RKO (cell line): ENCODE measurements at regions not wholly inside any gene's neighbourhood (a gene's known extent, or its start where the extent isn't known, plus 50 kb on each side); places are given as distances from the start of the nearest gene placed in this dataset.

ENCODE experiments used
- DNase-seq: peaks from one replicate; pipeline ENCODE4 v3.0.0-alpha.2; 2016; ENCODE audit warnings: low spot score

GRCh38 chr18:51726614-51727013 lies 529.1 kb upstream of the MEX3C start:
- no peak for DNase-seq

GRCh38 chr18:51727780-51728179 lies 530.3 kb upstream of the MEX3C start:
- no peak for DNase-seq

DNA sequence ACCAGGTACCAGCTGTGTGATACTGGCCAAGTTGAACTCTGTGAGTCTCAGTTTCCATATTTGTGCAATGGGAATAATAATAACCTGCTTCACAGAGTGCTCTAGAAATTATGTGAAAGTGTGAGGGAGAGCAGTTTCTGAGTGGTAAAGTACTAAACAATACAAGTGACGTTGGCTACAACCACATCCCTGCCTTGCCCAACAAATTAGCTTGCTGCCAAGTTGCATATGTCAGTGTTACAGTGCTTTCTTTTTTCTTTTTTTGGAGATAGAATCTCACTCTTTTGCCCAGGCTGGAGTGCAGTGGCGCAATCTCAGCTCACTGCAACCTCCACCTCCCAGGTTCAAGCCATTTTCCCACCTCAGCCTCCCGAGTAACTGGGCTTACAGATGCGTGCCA lies 533.6 kb upstream of the MEX3C start:
- no peak for DNase-seq

DNA sequence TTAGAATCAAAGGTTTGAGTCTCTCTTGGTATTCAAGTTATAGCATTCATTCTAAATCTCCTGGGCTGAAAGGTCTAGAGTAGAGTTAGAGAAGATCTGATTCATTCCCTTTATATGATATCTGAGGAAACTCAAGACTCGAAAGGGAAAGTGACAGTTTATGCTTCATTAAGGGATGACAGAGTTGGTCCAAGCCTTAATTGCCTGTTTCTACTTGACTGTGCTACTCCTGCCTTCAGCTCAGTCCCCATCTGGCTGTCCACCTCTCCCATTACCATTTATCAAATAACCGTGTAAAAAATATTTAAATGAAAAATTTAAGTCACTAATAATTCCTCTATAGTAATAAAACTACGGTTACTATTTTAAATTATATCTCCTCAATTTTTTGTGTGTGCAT lies 537.1 kb upstream of the MEX3C start:
- no peak for DNase-seq

DNA sequence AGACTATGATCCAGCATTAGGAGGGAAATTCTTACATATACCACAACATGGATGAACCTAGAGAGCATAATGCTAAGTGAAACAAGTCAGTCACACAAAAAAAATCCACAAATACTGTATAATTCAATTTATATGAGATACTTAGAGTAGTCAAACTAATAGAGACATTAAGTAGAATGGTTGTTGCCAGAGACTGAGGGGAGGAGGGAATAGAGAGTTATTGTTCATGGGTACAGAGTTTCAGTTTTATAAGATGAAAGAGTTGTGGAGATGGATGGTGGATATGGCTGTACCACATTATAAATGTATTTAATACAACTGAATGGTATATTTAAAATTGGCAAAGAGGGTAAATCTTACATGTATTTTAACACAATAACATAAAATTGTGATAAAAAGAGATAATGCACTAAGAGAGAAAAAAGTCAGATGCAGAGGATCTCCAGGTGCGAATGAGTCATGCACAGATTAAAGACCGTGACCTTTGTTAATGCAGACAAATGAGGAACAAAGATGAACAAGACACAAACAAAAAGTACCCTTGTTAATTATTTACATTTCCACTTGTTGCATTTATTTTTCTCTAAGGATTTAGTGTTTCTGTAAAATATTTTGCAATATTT lies 541.7 kb upstream of the MEX3C start:
- no peak for DNase-seq

DNA sequence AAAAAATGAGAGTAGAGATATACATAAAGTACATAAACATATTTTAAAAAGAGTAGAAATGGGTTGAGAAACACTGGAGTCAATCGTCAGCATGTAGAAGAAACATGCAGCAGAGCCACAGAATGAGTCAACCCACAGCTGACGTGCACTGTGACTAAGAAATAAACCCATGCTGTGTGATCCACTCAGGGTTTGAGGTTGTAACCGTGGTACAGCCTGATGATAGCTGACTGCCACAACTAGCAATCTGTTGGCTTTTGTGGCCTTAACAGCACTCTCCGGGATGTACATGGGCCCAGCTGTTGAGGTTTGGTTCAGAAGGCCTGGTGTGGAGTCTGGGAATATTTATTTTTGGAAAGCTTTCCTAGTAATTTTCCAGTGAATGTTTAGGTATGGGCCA lies 554.4 kb upstream of the MEX3C start:
- DNase-seq: peak; percentile 38

- no peak for DNase-seq
Observed at GRCh38 chr18:51753365-51754057, 556.0 kb upstream of the MEX3C start.

DNA sequence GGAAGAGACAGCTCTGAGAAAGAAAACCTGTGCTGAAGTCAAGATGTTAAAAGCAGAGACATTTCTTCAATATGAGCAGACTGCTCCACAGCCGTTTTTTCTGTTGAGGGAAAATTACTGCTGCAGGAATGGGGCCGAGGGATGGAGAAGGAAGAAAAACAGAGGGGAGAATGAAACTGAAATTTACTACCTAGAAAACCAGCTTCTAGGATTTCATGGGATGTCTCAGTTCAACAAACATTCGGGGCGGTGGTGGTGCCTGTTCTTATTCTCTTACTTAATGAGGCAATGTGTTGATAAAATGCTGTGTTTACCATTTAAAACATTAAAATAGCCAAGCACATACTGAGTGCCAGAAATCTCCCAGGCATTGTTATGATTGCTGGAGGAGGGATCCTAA lies 557.1 kb upstream of the MEX3C start:
- no peak for DNase-seq

DNA sequence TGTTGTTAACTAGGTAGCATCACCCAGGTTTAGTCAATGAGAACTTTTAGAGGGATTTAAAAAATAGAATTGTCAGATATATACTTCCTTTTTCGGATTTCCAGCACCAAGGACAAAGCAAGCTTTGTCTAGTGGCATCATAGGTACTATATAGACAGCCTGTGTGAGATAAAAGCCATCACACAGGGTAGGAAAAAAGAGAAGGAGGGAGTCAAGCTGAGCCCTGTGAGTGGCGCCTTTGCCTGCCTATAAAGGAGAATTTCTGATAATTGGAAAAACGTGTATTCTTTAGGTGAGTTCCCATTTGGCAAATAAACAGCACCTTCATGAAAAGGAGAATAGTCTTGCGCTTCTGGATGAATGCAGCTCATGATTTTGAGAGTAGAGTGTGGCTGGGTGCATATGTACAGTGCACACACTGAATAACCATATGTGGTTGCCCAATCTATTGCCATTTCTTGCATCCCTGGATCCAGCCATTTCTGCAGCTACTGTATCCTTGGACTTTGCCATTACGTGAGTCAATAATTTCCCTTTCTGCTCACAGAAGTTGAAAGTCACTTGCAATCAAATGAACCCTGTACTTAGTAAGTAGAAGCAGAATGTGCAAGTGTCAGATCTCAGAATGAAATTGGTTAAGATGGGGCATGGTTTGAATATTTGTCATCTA lies 559.9 kb upstream of the MEX3C start:
- DNase-seq: no peak

DNA sequence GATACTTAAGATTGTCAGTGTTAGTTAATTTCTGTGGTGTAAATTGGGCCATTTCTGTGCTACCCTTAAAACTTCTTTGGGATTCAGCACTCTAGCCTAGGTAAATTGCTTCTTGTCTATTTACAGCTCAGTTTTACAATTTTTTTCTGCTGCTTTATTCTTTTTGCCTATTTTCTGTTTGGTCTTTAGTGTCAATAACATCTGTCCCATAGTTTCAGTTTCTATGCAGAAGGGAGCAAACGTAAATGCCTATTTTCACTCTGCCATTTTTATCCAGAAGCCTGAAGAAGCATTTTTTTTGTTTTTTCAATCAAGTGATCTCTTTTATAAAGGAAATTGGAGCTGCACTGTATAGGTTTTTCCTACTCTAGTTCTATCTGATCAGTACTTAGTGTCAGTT lies 564.9 kb upstream of the MEX3C start:
- no peak for DNase-seq

DNA sequence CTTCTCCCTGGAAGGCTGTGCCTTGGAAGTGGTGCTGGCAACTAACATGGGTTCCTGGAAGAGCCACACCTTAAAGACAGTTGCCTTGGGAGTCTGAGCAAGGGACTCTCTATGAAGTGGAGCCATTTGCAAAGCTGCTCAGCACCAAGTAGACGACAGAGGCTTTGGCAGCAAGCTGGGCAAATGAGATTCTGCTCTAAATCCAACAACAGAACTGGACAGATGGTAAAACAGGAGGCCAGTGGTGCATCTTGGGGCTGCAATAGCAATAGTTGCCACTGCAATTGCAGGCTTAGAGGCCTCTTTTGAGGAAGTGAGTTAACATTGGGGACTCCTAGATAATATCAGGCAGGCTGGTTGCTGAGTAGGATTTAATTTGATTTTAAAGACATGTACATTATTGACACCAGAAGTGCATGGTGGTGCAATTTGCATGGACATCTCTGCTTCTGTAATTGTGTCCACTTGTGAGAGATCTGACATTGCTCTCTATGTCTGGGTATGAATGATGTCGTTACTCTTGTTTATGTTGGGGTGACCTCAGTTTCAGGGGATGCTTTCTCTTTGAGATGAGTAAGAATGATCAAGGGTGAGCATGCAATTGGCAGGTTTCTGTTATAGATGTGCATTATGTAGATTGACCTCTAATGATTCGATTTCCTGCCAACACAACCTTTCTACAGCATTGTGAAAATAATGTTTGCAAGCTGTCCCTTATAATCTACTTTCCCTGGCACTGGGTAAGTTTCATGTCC lies 568.3 kb upstream of the MEX3C start:
- DNase-seq: no peak

GRCh38 chr18:51767293-51767692 lies 569.8 kb upstream of the MEX3C start:
- no peak for DNase-seq

DNA sequence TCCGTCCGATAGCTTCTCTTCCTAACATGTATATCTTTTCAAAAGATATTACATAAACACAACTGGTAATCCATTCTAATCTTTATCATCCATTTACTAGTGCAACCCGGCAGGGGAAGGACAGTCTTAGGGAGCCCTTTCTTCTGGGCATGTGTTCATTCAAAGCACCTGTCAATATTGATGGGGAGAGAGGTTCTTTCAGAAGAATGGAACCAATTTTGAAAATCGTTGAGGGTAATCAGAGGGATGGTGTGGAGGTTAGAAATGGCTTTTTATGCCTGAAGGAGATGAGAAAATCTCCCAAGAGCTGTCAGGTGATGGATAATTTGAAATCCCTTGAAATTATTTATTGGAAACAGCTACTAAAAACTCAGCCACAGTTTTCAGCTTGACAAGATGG lies 561.9 kb upstream of the DCC start:
- DNase-seq: no peak

DNA sequence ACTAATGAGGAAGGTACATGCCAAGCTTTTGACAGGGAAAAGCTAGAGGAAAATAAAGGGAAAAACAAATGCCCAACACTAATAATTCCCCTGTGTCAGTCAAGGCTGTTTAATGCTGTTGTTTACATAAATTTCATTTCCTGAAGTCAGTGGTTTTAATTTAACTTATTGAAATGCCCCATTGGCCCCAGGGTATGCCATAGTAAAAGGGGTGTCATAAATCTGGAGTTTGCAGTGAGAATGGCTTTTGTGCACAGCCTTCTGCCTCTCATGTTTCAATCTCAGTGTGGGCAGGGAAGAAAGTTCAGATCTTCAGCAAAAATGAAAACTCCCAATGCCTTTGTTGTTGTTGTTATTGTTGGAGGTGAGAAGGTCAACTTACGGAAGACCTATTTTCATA lies 550.1 kb upstream of the DCC start:
- no peak for DNase-seq

DNA sequence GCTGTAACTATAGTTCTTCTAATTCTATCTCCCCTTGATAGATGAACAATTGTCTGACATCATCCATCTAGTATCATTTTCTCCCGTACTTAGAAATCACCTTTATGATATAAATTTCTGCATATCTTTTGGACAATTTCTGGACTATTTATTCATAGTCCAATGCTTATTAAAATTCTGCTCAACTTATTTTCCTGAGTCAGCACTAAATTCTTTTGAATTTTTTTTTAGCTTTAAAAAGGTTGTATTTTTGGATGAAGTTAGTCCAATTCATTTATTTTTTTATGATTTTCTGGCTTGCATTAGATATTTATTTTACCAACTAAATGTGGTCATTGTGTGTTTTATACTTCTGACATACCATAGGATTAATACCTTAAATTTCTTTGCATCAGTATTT lies 538.5 kb upstream of the DCC start:
- DNase-seq: no peak

DNA sequence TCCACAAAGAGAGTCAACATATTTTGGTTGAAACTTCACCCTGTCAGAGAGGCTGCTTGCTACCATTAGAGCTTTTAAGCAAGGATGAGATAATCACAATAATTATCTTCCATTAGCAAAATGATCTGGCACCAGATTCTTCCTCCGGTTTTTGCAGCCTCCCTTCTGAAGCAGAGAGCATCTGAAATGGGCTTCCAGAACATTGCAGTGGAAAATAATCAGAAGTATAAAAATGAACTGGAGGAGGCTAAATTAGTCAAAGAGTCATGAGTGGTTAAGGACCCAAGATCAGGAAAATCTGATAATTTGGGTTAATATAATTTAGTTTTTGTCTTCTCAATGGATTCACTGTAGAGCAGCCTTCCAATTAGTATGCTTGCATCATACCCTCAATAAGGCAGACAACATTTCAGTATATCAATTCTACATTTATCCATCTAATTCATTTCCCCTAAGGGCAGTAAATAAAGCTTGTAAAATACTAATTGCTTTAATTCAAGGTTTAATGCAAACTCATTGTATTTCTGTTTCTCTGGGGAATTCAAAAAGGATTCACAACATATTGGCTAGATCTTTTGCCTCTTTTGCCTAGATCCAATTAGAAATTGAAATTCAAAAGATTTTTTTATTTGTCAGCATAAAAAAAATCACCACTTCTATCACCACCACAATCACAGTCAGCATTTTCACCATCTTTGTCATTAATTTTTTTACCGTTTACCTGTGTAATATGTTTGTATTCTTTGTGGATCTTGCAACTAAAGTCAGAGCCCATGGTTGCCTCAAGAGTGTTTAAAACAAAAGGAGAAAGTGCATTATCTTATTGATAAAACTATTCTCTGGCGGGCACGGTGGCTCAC lies 537.2 kb upstream of the DCC start:
- no peak for DNase-seq

- DNase-seq: no peak
Observed at GRCh38 chr18:51807336-51807735, 532.7 kb upstream of the DCC start.

DNA sequence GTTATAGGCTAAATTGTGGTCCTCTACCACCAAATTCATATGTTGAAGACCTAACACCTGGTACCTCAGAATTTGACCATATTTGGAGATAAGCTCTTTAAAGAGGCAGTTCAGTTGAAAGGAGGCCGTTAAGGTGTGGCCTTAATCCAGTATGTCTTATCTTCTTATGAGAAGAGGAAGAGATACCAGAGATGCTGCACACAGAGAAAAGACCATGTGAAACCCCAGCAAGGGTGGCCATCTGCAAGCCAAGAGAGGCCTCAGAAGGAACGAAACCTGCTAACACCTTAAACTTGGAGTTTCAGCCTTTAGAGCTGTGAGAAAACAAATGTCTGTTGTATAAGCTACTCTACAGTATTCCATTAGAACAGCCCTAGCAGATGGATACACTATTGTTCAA lies 528.1 kb upstream of the DCC start:
- no peak for DNase-seq

DNA sequence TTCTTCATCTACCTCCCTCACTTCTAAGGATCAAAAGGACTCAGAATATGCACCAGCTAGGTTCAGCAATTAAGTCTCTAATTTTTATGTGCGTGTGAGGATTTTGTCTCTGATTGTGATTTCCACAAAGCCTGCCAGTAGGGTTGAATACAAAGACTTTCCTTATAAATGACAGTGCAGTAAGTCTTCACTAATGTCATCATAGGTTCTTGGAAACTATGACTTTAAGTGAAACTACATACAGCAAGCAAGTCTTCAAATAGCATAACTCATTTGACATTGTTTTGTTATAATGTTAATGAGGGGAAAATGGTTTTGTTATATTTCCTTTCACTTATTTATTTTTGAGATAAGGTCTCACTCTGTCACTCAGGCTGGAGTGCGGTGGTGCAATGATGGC lies 526.3 kb upstream of the DCC start:
- DNase-seq: no peak

- DNase-seq: no peak
Observed at GRCh38 chr18:51821610-51822009, 518.4 kb upstream of the DCC start.

- DNase-seq: no peak
Observed at GRCh38 chr18:51824746-51825145, 515.3 kb upstream of the DCC start.

GRCh38 chr18:51833850-51834249 lies 506.1 kb upstream of the DCC start:
- no peak for DNase-seq
